Osteoblast (primary cell): ENCODE measurements at regions not wholly inside any gene's neighbourhood (a gene's known extent, or its start where the extent isn't known, plus 50 kb on each side); places are given as distances from the start of the nearest gene placed in this dataset.

Experiments used
- DNase-seq: peaks from one replicate; pipeline ENCODE4 v3.0.0; 2011; ENCODE audit warnings: low spot score, mixed read lengths; ENCODE audit not compliant: insufficient read length; ENCODE audit errors: missing footprints
- H2AFZ ChIP-seq: 2 replicates; pipeline ENCODE4 v1.6.0; 2011; ENCODE audit warnings: mild to moderate bottlenecking, low read length
- H3K27ac ChIP-seq: 2 replicates; pipeline ENCODE4 v1.5.1; 2011; ENCODE audit warnings: mild to moderate bottlenecking, low read depth, low read length, moderate library complexity
- H3K27me3 ChIP-seq: 2 replicates; pipeline ENCODE4 v1.6.0; 2012; ENCODE audit warnings: mild to moderate bottlenecking, control low read depth, inconsistent platforms, low read length, moderate library complexity; ENCODE audit not compliant: insufficient read depth
- H3K36me3 ChIP-seq: 2 replicates; pipeline ENCODE4 v1.5.1; 2011; ENCODE audit warnings: mild to moderate bottlenecking, low read length, control low read depth, moderate library complexity; ENCODE audit not compliant: insufficient read depth
- H3K4me1 ChIP-seq: 2 replicates; pipeline ENCODE4 v1.5.1; 2011; ENCODE audit warnings: mild to moderate bottlenecking, low read length, control low read depth, moderate library complexity; ENCODE audit not compliant: insufficient read depth
- H3K4me2 ChIP-seq: 2 replicates; pipeline ENCODE4 v1.6.0; 2011; ENCODE audit warnings: mild to moderate bottlenecking, low read length; ENCODE audit not compliant: insufficient read depth
- H3K4me3 ChIP-seq: fragments of 200-600 bp; sonication (generic); 3 replicates; pipeline ENCODE4 v1.5.1; 2012; ENCODE audit warnings: mild to moderate bottlenecking, low read length, inconsistent platforms; ENCODE audit not compliant: insufficient read depth
- H3K79me2 ChIP-seq: 2 replicates; pipeline ENCODE4 v1.6.0; 2012; ENCODE audit warnings: mild to moderate bottlenecking, low read length, control low read depth, inconsistent platforms; ENCODE audit not compliant: insufficient read depth
- H3K9me3 ChIP-seq: 2 replicates; pipeline ENCODE4 v1.5.1; 2011; ENCODE audit warnings: low read depth, low read length, control low read depth
- H4K20me1 ChIP-seq: 2 replicates; pipeline ENCODE4 v1.6.0; 2012; ENCODE audit warnings: mild to moderate bottlenecking, low read length, control low read depth; ENCODE audit not compliant: insufficient read depth
- TF ChIP-seq, protein P1 (sequence below): IDR thresholded peaks from 2 replicates; pipeline ENCODE4 v1.5.1; 2011; ENCODE audit warnings: mild to moderate bottlenecking, low read depth, low read length, moderate library complexity; ENCODE audit errors: extremely low read depth

DNA sequence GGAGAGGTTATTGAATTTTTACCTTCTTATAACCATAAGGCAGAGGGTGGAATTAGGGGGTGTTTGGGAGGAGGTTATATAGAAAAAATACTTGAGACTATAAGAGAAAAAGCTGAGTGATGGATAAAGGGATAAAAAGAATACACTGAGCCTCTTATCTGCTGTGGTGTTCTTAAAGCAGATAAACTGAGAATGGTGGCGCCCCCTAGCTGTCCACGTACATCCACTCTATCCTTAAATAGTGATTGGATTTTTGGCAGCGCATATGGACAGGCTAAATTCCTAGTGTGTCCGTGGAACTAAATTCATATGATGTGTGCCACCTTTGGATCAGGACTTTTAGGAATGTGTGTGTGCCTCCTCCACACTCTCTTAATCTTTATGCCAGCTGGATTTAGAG lies 121.1 kb downstream of the OXSM start:
- Histone ChIP-seq H4K20me1 (no peaks in the 10 kb centered on the region), H3K36me3 (no peaks in the 10 kb centered on the region), H3K4me1 (no peaks in the 10 kb centered on the region), H3K4me2 (no peak overlapping the region), H3K4me3 (no peak overlapping the region), H3K9me3 (no peaks in the 10 kb centered on the region), H3K27ac (no peak overlapping the region), H3K27me3 (no peaks in the 10 kb centered on the region), H3K79me2 (no peaks in the 10 kb centered on the region), H2AFZ (no peak overlapping the region)
- TF ChIP-seq, protein P1, sequence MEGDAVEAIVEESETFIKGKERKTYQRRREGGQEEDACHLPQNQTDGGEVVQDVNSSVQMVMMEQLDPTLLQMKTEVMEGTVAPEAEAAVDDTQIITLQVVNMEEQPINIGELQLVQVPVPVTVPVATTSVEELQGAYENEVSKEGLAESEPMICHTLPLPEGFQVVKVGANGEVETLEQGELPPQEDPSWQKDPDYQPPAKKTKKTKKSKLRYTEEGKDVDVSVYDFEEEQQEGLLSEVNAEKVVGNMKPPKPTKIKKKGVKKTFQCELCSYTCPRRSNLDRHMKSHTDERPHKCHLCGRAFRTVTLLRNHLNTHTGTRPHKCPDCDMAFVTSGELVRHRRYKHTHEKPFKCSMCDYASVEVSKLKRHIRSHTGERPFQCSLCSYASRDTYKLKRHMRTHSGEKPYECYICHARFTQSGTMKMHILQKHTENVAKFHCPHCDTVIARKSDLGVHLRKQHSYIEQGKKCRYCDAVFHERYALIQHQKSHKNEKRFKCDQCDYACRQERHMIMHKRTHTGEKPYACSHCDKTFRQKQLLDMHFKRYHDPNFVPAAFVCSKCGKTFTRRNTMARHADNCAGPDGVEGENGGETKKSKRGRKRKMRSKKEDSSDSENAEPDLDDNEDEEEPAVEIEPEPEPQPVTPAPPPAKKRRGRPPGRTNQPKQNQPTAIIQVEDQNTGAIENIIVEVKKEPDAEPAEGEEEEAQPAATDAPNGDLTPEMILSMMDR: peak; percentile 21
- DNase-seq: no peak

DNA sequence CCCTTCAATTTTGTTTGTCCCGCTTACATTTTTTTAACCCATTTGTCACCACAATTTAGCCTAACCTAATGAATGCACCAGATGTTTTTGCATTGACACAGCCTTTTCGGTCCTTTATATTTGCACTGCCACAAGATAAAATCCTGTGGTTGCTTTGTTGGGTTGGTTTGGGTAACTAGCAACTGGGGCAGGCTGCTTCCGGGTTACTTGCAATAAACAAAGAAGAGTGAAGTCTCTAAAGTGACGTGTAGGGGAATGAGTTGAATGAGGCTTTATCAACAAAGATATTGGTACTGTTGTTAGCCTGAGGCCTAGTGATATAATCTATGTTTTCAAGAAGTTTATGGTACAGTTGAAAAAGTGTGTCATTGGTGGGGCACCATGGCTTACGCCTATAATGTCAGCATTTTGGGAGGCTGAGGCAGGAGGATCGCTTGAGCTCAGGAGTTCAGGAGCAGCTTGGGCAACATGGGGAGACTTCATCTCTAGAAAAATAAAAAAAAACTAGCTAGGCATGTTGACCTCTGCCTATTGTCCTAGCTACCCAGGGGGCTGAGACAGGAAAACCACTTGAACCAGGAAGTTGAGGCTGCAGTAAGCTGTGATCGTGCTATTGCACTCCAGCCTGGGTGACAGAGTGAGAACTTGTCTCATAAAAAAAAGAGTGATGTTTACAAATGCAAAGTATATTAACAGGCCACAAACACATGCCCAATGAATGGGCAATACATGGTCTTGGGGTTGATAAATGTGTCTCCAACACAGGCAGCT lies 121.8 kb downstream of the OXSM start:
- Histone ChIP-seq H3K27me3 (no peaks in the 10 kb centered on the region), H3K9me3 (no peaks in the 10 kb centered on the region), H3K4me1 (no peaks in the 10 kb centered on the region), H3K36me3 (no peaks in the 10 kb centered on the region), H2AFZ (no peak overlapping the region), H4K20me1 (no peaks in the 10 kb centered on the region), H3K4me3 (no peak overlapping the region), H3K4me2 (no peak overlapping the region), H3K27ac (no peak overlapping the region), H3K79me2 (no peaks in the 10 kb centered on the region)
- TF ChIP-seq, protein P1: no peak
- DNase-seq: no peak

DNA sequence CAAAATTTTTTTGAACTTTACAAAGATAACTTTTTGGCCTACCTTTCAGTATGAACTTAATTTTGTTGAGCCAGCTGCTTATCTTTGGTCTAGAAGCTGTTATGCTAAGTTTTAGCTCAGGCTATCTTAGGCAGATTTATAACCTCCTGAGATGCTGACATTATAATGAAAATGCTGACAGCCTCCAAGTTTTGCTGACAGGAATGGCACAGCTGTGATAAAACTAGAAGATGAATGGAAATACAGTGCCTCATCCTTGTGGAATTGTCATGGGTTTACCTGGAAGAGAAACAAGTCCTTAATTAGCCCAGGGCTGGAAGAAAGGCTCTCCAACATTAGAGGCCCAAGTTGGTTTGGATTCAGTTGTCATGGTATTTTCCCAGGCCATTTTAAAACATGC lies 123.3 kb downstream of the OXSM start:
- H3K27me3 ChIP-seq: no peaks in the 10 kb centered on the region
- H3K27ac ChIP-seq: no peak overlapping the region

DNA sequence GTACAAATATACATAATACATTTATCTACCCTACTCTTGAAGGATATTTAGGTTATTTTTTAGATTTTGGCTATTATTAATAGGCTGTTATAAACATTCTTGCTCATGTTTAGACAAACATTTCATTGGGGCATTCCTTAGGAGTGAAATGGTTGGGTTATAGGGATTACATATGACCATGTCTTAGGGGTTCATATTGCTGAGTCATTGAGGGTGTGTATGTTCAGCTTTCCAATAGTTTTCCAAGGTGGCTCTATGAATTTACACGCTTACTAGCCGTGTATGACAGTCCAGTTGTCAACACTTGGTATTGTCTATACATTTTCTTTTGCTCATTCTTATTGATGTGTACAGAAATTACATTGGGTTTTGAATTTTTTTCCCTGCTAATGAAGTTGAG lies 125.8 kb downstream of the OXSM start:
- no peaks in the 10 kb centered on the region for H3K27me3 ChIP-seq
- no peaks in the 10 kb centered on the region for H3K4me1 ChIP-seq
- H4K20me1 ChIP-seq: no peaks in the 10 kb centered on the region
- TF ChIP-seq, protein P1: no peak
- no peak for DNase-seq
- no peaks in the 10 kb centered on the region for H3K79me2 ChIP-seq
- H3K9me3 ChIP-seq: no peaks in the 10 kb centered on the region
- H2AFZ ChIP-seq: no peak overlapping the region
- H3K4me3 ChIP-seq: no peak overlapping the region
- H3K36me3 ChIP-seq: no peaks in the 10 kb centered on the region
- no peak overlapping the region for H3K4me2 ChIP-seq
- no peak overlapping the region for H3K27ac ChIP-seq

More for the DNA sequence above, 123.3 kb downstream of the OXSM start:
- Histone ChIP-seq H3K9me3 (no peaks in the 10 kb centered on the region), H3K4me3 (no peak overlapping the region), H2AFZ (no peak overlapping the region), H3K79me2 (no peaks in the 10 kb centered on the region), H3K4me2 (no peak overlapping the region), H3K4me1 (no peaks in the 10 kb centered on the region), H3K36me3 (no peaks in the 10 kb centered on the region), H4K20me1 (no peaks in the 10 kb centered on the region)
- TF ChIP-seq, protein P1: no peak
- no peak for DNase-seq
